Renal pelvis (tissue), 1 donor: ENCODE measurements at regions not wholly inside any gene's neighbourhood (a gene's known extent, or its start where the extent isn't known, plus 50 kb on each side); places are given as distances from the start of the nearest gene placed in this dataset.

ENCODE experiments used
- DNase-seq: peaks from one replicate; pipeline ENCODE4 v3.0.0-alpha.2; 2013

GRCh38 chr3:36269274-36269673 is 111.0 kb upstream of the STAC start:
- no peak for DNase-seq

- no peak for DNase-seq
Observed at GRCh38 chr3:36282766-36283165, 97.5 kb upstream of the STAC start.

DNA sequence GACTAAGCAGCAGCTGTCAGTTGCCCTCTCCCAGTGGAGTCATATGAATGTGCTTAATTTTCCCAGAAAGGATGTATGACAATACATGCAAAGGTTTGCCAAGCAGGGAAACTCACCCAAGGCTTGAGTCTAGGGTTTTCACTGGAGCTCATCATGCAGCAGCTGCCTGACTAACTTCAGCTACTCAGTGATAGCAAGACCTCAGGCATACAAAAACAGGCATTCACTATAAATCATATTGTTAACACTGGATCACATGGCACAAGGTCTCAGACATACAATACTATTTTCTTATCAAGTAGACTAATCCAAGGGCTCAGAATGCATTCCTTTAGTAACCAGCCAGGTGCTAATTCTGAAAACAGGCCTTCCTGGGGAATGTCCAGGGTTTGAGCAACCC is 85.0 kb upstream of the STAC start:
- no peak for DNase-seq

DNA sequence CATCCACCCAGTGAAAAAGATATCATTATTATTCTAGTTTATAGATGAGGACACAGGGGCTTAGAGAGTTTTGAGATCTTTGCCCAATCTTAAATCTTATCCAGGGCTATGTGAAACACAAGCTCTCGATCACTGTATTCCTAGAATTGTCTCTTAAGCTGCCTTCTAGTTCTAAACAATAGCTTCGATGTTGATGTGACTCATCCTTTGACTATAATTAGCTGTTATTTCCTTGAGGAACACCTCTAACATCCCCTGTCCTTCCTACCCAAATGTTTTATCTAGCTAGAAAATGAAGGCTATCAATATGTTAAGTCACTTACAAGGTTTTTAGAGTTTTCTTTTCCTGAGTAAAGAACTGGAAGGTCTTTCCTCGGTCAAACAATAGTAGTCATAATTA is 83.1 kb upstream of the STAC start:
- no peak for DNase-seq

DNA sequence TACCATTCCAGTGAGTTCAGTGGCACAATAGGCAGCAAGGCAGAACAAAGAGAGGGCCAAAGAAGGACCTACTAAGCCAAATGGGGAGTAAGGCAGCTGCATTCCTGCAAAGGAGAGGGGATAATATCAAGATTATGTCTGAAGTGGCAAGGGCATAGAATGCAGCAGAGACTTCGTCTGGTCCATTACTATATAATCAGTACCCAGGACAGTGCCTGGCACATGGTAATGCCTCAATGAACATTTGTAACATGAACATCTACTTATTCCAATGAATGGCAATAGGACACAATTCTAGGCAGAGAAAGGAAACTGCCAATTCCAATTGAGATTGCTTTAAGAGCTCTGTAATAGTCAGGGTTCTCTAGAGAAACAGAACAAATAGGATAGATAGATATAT is 82.1 kb upstream of the STAC start:
- DNase-seq, result no peak

- DNase-seq, result no peak
Observed at GRCh38 chr3:36302158-36302509, 78.2 kb upstream of the STAC start.

- DNase-seq, result no peak
Observed at GRCh38 chr3:36302626-36303025, 77.7 kb upstream of the STAC start.

GRCh38 chr3:36303286-36303685 is 77.0 kb upstream of the STAC start:
- DNase-seq, result no peak

DNA sequence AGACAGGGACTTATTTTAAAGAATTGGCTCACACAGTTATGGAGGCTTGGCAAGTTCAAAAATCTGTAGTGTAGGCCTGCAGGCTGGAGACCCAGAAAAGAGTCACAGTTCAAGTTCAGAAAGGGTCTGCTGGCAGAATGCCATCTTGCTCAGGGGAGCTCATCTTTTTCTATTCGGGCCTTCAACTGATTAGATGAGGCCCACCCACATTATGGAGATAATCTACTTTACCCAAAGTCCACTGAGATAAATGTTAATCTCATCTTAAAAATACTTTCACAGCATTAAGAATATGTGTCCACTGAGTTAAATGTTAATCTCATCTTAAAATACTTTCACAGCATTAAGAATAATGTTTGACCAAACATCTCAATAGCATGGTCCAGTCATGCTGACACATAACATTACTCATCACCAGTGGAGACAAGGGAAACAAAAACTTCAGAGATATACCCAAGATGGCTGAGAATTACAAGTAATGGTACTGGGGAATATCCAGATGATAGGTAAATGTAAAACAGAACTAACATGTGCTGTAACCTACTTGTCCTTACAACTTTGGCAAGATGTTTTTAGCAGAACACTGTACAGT is 74.3 kb upstream of the STAC start:
- no peak for DNase-seq

DNA sequence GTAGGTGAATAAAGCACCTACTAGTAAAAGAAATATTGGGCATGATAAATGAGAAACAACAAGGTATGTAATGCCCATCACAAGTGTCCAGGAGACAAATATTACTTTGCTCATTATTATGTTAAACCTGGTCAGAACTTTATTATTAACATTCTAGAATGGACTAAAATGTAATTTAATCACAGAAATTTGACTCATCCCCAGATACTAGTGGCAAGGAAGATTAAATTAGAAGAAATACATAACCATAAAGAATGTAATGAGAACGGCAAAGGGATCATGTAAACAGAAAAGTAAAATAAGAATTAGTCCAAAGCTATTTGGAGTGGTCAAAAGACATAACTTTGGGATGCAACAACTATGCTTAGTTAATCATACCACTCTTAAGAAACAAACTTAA is 71.2 kb upstream of the STAC start:
- no peak for DNase-seq

GRCh38 chr3:36312351-36312750 is 68.0 kb upstream of the STAC start:
- DNase-seq, result no peak

DNA sequence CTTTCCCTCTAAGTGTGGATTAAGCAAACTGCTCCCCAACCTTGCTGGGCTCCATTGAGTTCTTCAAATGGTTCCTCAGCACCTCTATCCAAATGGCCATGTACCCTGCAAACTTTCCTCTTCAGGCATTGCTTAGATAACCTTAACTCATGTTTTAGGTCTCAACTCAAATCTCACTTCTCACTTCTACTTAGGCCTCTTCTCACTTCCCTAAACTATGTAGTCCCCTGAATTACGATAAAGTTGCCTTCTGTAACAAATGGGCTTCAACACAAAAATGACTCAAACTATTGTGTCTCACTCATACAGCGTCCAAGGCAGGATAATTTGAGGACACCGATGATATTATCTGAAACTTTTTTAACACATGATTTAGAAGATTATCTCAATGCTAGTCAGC is 62.4 kb upstream of the STAC start:
- DNase-seq, result no peak

- no peak for DNase-seq
Observed at GRCh38 chr3:36318621-36319200, 61.6 kb upstream of the STAC start.

DNA sequence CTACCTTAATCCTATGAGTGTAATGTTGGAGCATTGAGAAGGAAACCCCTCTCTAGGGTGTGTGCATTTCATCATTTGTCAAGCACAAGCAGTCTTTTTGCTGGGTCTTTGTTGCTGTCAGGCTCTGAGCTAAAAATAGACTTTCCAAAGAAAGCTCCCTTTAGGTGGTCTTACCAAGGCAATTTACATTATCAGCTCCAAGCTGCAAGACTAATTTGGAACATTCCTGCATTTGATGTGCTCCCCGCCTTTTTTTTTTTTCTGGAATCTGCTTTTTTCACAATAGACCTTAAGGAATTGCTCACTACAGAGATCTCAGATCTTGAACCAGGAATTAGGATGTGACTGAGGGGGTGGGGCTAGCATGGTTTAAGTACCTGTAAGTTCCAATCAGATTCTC is 60.6 kb upstream of the STAC start:
- DNase-seq, result no peak
